Adrenal gland (tissue), 9 donors: ENCODE measurements at regions not wholly inside any gene's neighbourhood (a gene's known extent, or its start where the extent isn't known, plus 50 kb on each side); places are given as distances from the start of the nearest gene placed in this dataset.

Experiments
- DNase-seq, 7 donors: peaks; one replicate each; pipeline ENCODE4 v3.0.0-alpha.2; 2019 to 2020
- H3K27ac ChIP-seq, 5 donors: fragments of 200-600 bp; sonication (generic) in 4 of 5; 1 replicate in 3 of 5; 2 replicates in 2 of 5; pipeline versions ENCODE4 v1.5.1 to v1.8.0; 2016 to 2020; ENCODE audit warnings: mild to moderate bottlenecking in 1 of 5
- H3K27me3 ChIP-seq: fragments of 200-600 bp; 2 replicates; pipeline ENCODE4 v1.8.0; 2021
- H3K36me3 ChIP-seq, 2 donors: fragments of 200-600 bp; replicated peaks in 1 of 2; 1 replicate in 1 of 2; 2 replicates in 1 of 2; pipeline versions ENCODE4 v1.5.1 to v1.8.0; 2018 to 2022
- H3K4me1 ChIP-seq, 2 donors: fragments of 200-600 bp; replicated peaks in 1 of 2; 1 replicate in 1 of 2; 2 replicates in 1 of 2; pipeline versions ENCODE4 v1.5.1 to v1.8.0; 2018 to 2021
- H3K4me3 ChIP-seq, 4 donors: fragments of 200-600 bp; sonication (generic) in 3 of 4; one replicate each; pipeline ENCODE4 v1.5.1; 2016 to 2018
- H3K9me3 ChIP-seq, 3 donors: fragments of 200-600 bp; sonication (generic) in 1 of 3; replicated peaks in 1 of 3; 1 replicate in 2 of 3; 2 replicates in 1 of 3; pipeline versions ENCODE4 v1.5.1 to v1.8.0; 2016 to 2021
- CTCF ChIP-seq, 6 experiments: fragments of 450-650 bp in 4 of 6; fragments of 200-600 bp in 2 of 6; sonication (generic) in 1 of 6; IDR thresholded peaks; 1 replicate in 5 of 6; 2 replicates in 1 of 6; pipeline versions ENCODE4 v1.5.1 to v1.8.0; 2016 to 2021; ENCODE audit warnings: antibody characterized with exemption in 6 of 6, mild to moderate bottlenecking in 2 of 6, moderate library complexity in 1 of 6
- POLR2A ChIP-seq, 2 donors: fragments of 450-650 bp; IDR thresholded peaks; one replicate each; pipeline ENCODE4 v1.6.1; 2017; ENCODE audit warnings: antibody characterized with exemption in 2 of 2, mild to moderate bottlenecking in 2 of 2, moderate library complexity in 1 of 2
- WGBS, 4 donors: extraction: QIAGEN DNeasy Blood & Tissue Kit in 2 of 4; methylation state at CpG; one replicate each; pipeline versions ENCODE4 v1.1.5 to v1.1.7; 2013 to 2017; 5-methylcytosine and 5-hydroxymethylcytosine counted together
- intact Hi-C, 2 donors: fragments of 100-400 bp; cut with DNase I; formaldehyde crosslinking; loops; one replicate each; pipeline versions ENCODE4 v1.14.1 to v1.15.0; 2022 to 2023
- donor health status: healthy with polysubstance abuse.
- donor health status: Bipolar disorder and iron deficiency.
- donor health status: DM: yes; HTN: yes; CAD: no.
- donor health status: DM: no; HTN: no; CAD: no.
- donor health status: DM: no; HTN: no; CAD: no.

- Histone ChIP-seq H3K4me3 (no peak overlapping the region), H3K36me3 (no peaks in the 10 kb centered on the region), H3K9me3 (no peaks in the 10 kb centered on the region), H3K4me1 (no peaks in the 10 kb centered on the region), H3K27me3 (no peaks in the 10 kb centered on the region), H3K27ac (no peak overlapping the region)
- WGBS, 4 donors, result 83 to 91% (median 86%) methylated on average over 4 to 8 of the region's 8 CpGs
- TF ChIP-seq POLR2A (IDR thresholded peaks at IDR 0.05), result no peak
- TF ChIP-seq CTCF (IDR thresholded peaks at IDR 0.05), result no peak
- no peak for DNase-seq
- intact Hi-C loops, result no loop called here
Measured at GRCh38 chr10:130560573-130560972, 424.4 kb downstream of the GLRX3 start.

GRCh38 chr10:130561681-130562080, 425.5 kb downstream of the GLRX3 start:
- Histone ChIP-seq H3K4me3 (no peak overlapping the region), H3K27ac (no peak overlapping the region), H3K36me3 (no peaks in the 10 kb centered on the region), H3K9me3 (no peaks in the 10 kb centered on the region), H3K27me3 (no peaks in the 10 kb centered on the region), H3K4me1 (no peaks in the 10 kb centered on the region)
- intact Hi-C loops, result no loop called here
- no peak for TF ChIP-seq CTCF (IDR thresholded peaks at IDR 0.05)
- TF ChIP-seq POLR2A (IDR thresholded peaks at IDR 0.05), result no peak
- no peak for DNase-seq
- 40 to 81% (median 46%) methylated on average over 1 of the region's 1 CpG; no CpG with 5 or more reads in 1 of the 4 donors for WGBS, 4 donors

GRCh38 chr10:130567011-130567410, 430.8 kb downstream of the GLRX3 start:
- no peaks in the 10 kb centered on the region for H3K9me3 ChIP-seq
- H3K4me1 ChIP-seq, result no peaks in the 10 kb centered on the region
- no peak overlapping the region for H3K4me3 ChIP-seq
- no peak for TF ChIP-seq CTCF (IDR thresholded peaks at IDR 0.05)
- TF ChIP-seq POLR2A (IDR thresholded peaks at IDR 0.05), result no peak
- intact Hi-C loops, result no loop called here
- H3K27ac ChIP-seq, result no peak overlapping the region
- WGBS, 4 donors, result 59 to 66% (median 64%) methylated on average over 12 of the region's 12 CpGs
- DNase-seq, result no peak
- H3K27me3 ChIP-seq, result no peaks in the 10 kb centered on the region
- H3K36me3 ChIP-seq, result no peaks in the 10 kb centered on the region

- no peak overlapping the region for H3K27ac ChIP-seq
- 88 to 94% (median 90%) methylated on average over 19 to 31 of the region's 31 CpGs for WGBS, 4 donors
- H3K36me3 ChIP-seq, result no peaks in the 10 kb centered on the region
- no peak for TF ChIP-seq CTCF (IDR thresholded peaks at IDR 0.05)
- TF ChIP-seq POLR2A (IDR thresholded peaks at IDR 0.05), result no peak
- H3K4me1 ChIP-seq, result no peaks in the 10 kb centered on the region
- no peaks in the 10 kb centered on the region for H3K27me3 ChIP-seq
- H3K4me3 ChIP-seq, result no peak overlapping the region
- intact Hi-C loops, result no loop called here
- DNase-seq, result no peak
- H3K9me3 ChIP-seq, result no peaks in the 10 kb centered on the region
Measured at GRCh38 chr10:130567436-130567835, 431.2 kb downstream of the GLRX3 start.
